GM18861 (cell line): ENCODE measurements at regions not wholly inside any gene's neighbourhood (a gene's known extent, or its start where the extent isn't known, plus 50 kb on each side); places are given as distances from the start of the nearest gene placed in this dataset.

Source experiments
- ATAC-seq: cut with Tn5 transposase; IDR thresholded peaks from one replicate; pipeline ENCODE4 v1.9.1; 2021; ENCODE audit not compliant: unreplicated experiment

GRCh38 chr10:44301781-44302355 lies 83.0 kb downstream of the CXCL12 start:
- no peak for ATAC-seq

GRCh38 chr10:44300666-44301649 lies 83.9 kb downstream of the CXCL12 start:
- peak; percentile 84 for ATAC-seq

- no peak for ATAC-seq
These were observed 86.2 kb downstream of the CXCL12 start for GRCh38 chr10:44298713-44299112.

- ATAC-seq: no peak
These were observed 86.9 kb downstream of the CXCL12 start for GRCh38 chr10:44297963-44298362.

GRCh38 chr10:44295644-44296241 lies 89.2 kb downstream of the CXCL12 start:
- no peak for ATAC-seq

GRCh38 chr10:44294726-44295412 lies 90.0 kb downstream of the CXCL12 start:
- no peak for ATAC-seq

GRCh38 chr10:44293842-44294241 lies 91.1 kb downstream of the CXCL12 start:
- no peak for ATAC-seq

- no peak for ATAC-seq
These were observed 91.6 kb downstream of the CXCL12 start for GRCh38 chr10:44293306-44293778.

- no peak for ATAC-seq
These were observed 92.4 kb downstream of the CXCL12 start for GRCh38 chr10:44292390-44293002.

GRCh38 chr10:44291091-44291490 lies 93.8 kb downstream of the CXCL12 start:
- ATAC-seq: no peak

- ATAC-seq: no peak
These were observed 95.8 kb downstream of the CXCL12 start for GRCh38 chr10:44289125-44289524.

GRCh38 chr10:44287408-44287807 lies 97.5 kb downstream of the CXCL12 start:
- no peak for ATAC-seq

GRCh38 chr10:44284198-44285084 lies 100.5 kb downstream of the CXCL12 start:
- ATAC-seq: no peak

GRCh38 chr10:44282626-44283300 lies 102.1 kb downstream of the CXCL12 start:
- ATAC-seq: no peak

- ATAC-seq: no peak
These were observed 103.2 kb downstream of the CXCL12 start for GRCh38 chr10:44281662-44282061.

GRCh38 chr10:44281089-44281613 lies 103.7 kb downstream of the CXCL12 start:
- no peak for ATAC-seq

GRCh38 chr10:44280226-44281014 lies 104.5 kb downstream of the CXCL12 start:
- ATAC-seq: no peak
